HEK293 (cell line): ENCODE measurements at regions not wholly inside any gene's neighbourhood (a gene's known extent, or its start where the extent isn't known, plus 50 kb on each side); places are given as distances from the start of the nearest gene placed in this dataset.

Experiments
- CTCF ChIA-PET: fragments of 350-600 bp; formaldehyde crosslinking; extraction: SDS; loops from one replicate; lab custom pipeline; 2021; ENCODE audit warnings: antibody characterized with exemption; lab: Yijun Ruan, JAX
- POLR2A ChIA-PET: fragments of 300-600 bp; formaldehyde crosslinking; extraction: SDS; loops from one replicate; lab custom pipeline; 2020; ENCODE audit warnings: antibody characterized with exemption, inconsistent platforms; lab: Yijun Ruan, JAX
- H3K27ac ChIP-seq: fragments of 200-500 bp; sonication (Bioruptor generic); 2 replicates; pipeline ENCODE4 v1.5.1; 2014; ENCODE audit warnings: low read depth, low read length, control low read depth, inconsistent platforms; ENCODE audit errors: extremely low read depth
- H3K36me3 ChIP-seq, 2 experiments: fragments of 200-500 bp in 1 of 2; sonication (Bioruptor generic) in 1 of 2; 1 replicate in 1 of 2; 2 replicates in 1 of 2; pipeline ENCODE4 v1.5.1; 2014 to 2017; ENCODE audit warnings: inconsistent platforms in 2 of 2, low read length in 2 of 2; ENCODE audit not compliant: control insufficient read depth in 2 of 2, insufficient read depth in 1 of 2
- H3K4me1 ChIP-seq: fragments of 200-500 bp; sonication (Bioruptor generic); 2 replicates; pipeline ENCODE4 v1.5.1; 2014; ENCODE audit warnings: mild to moderate bottlenecking, low read length, inconsistent platforms; ENCODE audit not compliant: control insufficient read depth, insufficient read depth
- H3K4me3 ChIP-seq: 2 replicates; pipeline ENCODE4 v1.5.1; 2011; ENCODE audit warnings: low read depth, mild to moderate bottlenecking, control low read depth, low read length, moderate library complexity
- H3K9me3 ChIP-seq: fragments of 200-500 bp; sonication (Bioruptor generic); 2 replicates; pipeline ENCODE4 v1.5.1; 2014; ENCODE audit warnings: low read depth, low read length, inconsistent platforms; ENCODE audit not compliant: control insufficient read depth, insufficient read depth
- KLF8 ChIP-seq: fragments of 450-650 bp; formaldehyde crosslinking; IDR thresholded peaks from 2 replicates; pipeline ENCODE4 v1.5.1; 2016; ENCODE audit warnings: missing biosample characterization, missing genetic modification characterization
- SETDB1 ChIP-seq: IDR thresholded peaks from one replicate; pipeline ENCODE4 v1.6.1; 2017; ENCODE audit warnings: mild to moderate bottlenecking, low read length, moderate library complexity, mixed read lengths; ENCODE audit not compliant: insufficient read length
- TRIM28 ChIP-seq: IDR thresholded peaks from 2 replicates; pipeline ENCODE4 v1.6.1; 2011; ENCODE audit warnings: low read length, control low read depth, borderline replicate concordance
- ZBTB21 ChIP-seq: fragments of 450-650 bp; formaldehyde crosslinking; IDR thresholded peaks from 2 replicates; pipeline ENCODE4 v1.5.1; 2017; ENCODE audit warnings: missing biosample characterization, missing genetic modification characterization
- ZFP37 ChIP-seq: fragments of 450-650 bp; formaldehyde crosslinking; IDR thresholded peaks from 2 replicates; pipeline ENCODE4 v1.5.1; 2016; ENCODE audit warnings: missing biosample characterization, missing genetic modification characterization
- ZNF112 ChIP-seq: fragments of 450-650 bp; formaldehyde crosslinking; IDR thresholded peaks from 2 replicates; pipeline ENCODE4 v1.5.0; 2017; ENCODE audit warnings: missing biosample characterization, missing genetic modification characterization
- ZNF211 ChIP-seq: fragments of 450-650 bp; formaldehyde crosslinking; IDR thresholded peaks from 2 replicates; pipeline ENCODE4 v1.5.1; 2016; ENCODE audit warnings: low read depth, missing biosample characterization, missing genetic modification characterization
- ZNF266 ChIP-seq: fragments of 450-650 bp; formaldehyde crosslinking; IDR thresholded peaks from 2 replicates; pipeline ENCODE4 v1.5.1; 2016; ENCODE audit warnings: missing biosample characterization, missing genetic modification characterization, low read depth
- ZNF292 ChIP-seq: fragments of 450-650 bp; formaldehyde crosslinking; IDR thresholded peaks from 2 replicates; pipeline ENCODE4 v1.5.1; 2016; ENCODE audit warnings: low read depth, missing biosample characterization, missing genetic modification characterization, borderline replicate concordance
- ZNF394 ChIP-seq: fragments of 450-650 bp; formaldehyde crosslinking; IDR thresholded peaks from 2 replicates; pipeline ENCODE4 v1.5.1; 2016; ENCODE audit warnings: missing biosample characterization, missing genetic modification characterization, mild to moderate bottlenecking, moderate library complexity, borderline replicate concordance
- ZNF426 ChIP-seq: fragments of 450-650 bp; formaldehyde crosslinking; IDR thresholded peaks from 2 replicates; pipeline ENCODE4 v1.5.1; 2017; ENCODE audit warnings: missing biosample characterization, missing genetic modification characterization, mild to moderate bottlenecking, inconsistent platforms, moderate library complexity
- ZNF521 ChIP-seq: fragments of 450-650 bp; formaldehyde crosslinking; IDR thresholded peaks from 2 replicates; pipeline ENCODE4 v1.5.1; 2017; ENCODE audit warnings: missing biosample characterization, mild to moderate bottlenecking, missing genetic modification characterization
- ZNF654 ChIP-seq: fragments of 450-650 bp; formaldehyde crosslinking; IDR thresholded peaks from 2 replicates; pipeline ENCODE4 v1.5.1; 2016; ENCODE audit warnings: low read depth, missing biosample characterization, missing genetic modification characterization
- ZNF785 ChIP-seq: fragments of 450-650 bp; formaldehyde crosslinking; IDR thresholded peaks from 2 replicates; pipeline ENCODE4 v1.5.1; 2016; ENCODE audit warnings: missing biosample characterization, missing genetic modification characterization
- TF ChIP-seq, protein P1 (sequence below): fragments of 450-650 bp; formaldehyde crosslinking; optimal IDR thresholded peaks from 2 replicates; pipeline ENCODE3; 2016; ENCODE audit warnings: missing biosample characterization, mild to moderate bottlenecking, missing genetic modification characterization
- TF ChIP-seq, protein P2 (sequence below): fragments of 450-650 bp; formaldehyde crosslinking; IDR thresholded peaks from 2 replicates; pipeline ENCODE4; 2016; ENCODE audit warnings: missing biosample characterization, missing genetic modification characterization
- TF ChIP-seq, protein P3 (sequence below): fragments of 450-650 bp; IDR thresholded peaks from 2 replicates; pipeline ENCODE4 v1.5.1; 2018; ENCODE audit warnings: missing biosample characterization, missing genetic modification characterization
- TF ChIP-seq, protein P4 (sequence below): fragments of 450-650 bp; formaldehyde crosslinking; IDR thresholded peaks from 2 replicates; pipeline ENCODE4 v1.5.1; 2017; ENCODE audit warnings: missing biosample characterization, missing genetic modification characterization

DNA sequence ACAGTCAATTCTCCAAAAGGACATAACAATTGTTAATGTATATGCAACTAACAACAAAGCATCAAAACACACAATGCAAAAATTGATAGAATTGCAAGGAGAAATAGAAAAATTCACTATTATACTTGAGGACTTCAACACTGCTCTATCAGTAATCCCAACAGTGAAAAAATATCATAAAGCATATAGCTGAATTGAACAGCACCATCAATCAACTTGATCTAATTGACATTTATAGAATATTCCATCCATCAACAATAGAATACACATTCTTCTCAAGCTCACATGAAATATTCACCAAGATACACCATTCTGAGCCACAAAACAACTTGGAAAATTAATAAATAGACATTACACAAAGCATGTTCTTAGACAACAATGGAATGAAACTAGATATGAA lies 60.1 kb upstream of the ASXL3 start:
- Histone ChIP-seq H3K4me3 (no peak overlapping the region), H3K4me1 (no peaks in the 10 kb centered on the region), H3K36me3 (no peaks in the 10 kb centered on the region), H3K9me3 (no peaks in the 10 kb centered on the region)
- CTCF ChIA-PET, result no interaction called here
- 0 out of 2 replicates have a peak, but pooled peaks have one; percentile 49 for TF ChIP-seq TRIM28
- no peak for TF ChIP-seq ZNF394
- TF ChIP-seq SETDB1, result peak; percentile 73
- no peak for TF ChIP-seq ZFP37 (tag by site-specific recombination)
- TF ChIP-seq, all 188 proteins: peak for 2
- POLR2A ChIA-PET, result no interaction called here
- H3K27ac ChIP-seq, result no peak overlapping the region

DNA sequence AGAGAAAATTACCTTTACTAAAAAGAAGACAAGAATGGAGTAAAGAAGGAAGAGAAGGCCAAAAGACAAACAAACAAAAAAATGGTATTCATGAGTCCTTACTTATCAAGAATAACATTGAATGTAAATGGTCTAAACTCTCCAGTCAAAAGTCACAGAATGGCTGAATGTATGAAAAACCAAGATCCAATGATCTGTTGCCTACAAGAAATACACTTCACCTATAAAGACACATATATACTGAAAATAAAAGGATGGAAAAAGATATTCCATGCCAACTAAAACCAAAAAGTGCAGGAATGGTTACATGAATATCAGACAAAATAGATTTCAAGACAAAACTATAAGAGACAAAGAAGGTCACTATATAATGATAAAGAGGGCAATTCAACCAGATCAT lies 65.0 kb upstream of the ASXL3 start:
- H3K4me3 ChIP-seq, result no peak overlapping the region
- no peaks in the 10 kb centered on the region for H3K9me3 ChIP-seq
- TF ChIP-seq SETDB1, result peak; percentile 97
- TF ChIP-seq TRIM28, result peak; percentile 94
- no peak for TF ChIP-seq KLF8 (tag by site-specific recombination)
- no peak for TF ChIP-seq ZNF654
- no peaks in the 10 kb centered on the region for H3K36me3 ChIP-seq
- ChIA-PET CTCF (interaction anchor here (0.7 kb wide), 1 partner anchor 241 kb away, joined by 3 read pairs; no protein-coding TSS in a partner anchor), POLR2A (no interaction called here)
- no peaks in the 10 kb centered on the region for H3K4me1 ChIP-seq
- H3K27ac ChIP-seq, result no peak overlapping the region

DNA sequence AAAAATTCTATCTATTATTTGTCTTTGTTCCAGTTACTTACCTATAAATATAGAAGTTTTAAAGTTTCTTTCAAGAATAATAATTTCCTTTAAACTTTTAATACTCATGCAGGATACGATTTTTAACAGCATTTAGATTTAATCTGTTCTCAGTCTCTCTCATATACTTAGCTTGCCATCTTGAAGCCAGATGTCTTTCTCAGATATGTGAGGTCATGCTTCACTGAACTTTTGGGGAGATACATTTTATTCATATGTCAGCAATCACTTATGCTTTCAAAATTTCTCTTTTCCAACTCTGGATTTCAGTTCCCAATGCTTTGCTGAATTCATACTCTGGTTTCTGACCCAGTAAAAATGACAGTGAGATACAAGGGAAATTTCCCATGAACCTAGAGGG lies 66.5 kb upstream of the CCDC178 start:
- no peaks in the 10 kb centered on the region for H3K4me1 ChIP-seq
- H3K4me3 ChIP-seq, result no peak overlapping the region
- no peaks in the 10 kb centered on the region for H3K9me3 ChIP-seq
- TF ChIP-seq ZNF112 (tag by site-specific recombination) (no peak), ZNF292 (tag by site-specific recombination) (no peak), ZBTB21 (tag by site-specific recombination) (no peak), ZNF266 (no peak)
- TF ChIP-seq, protein P1, sequence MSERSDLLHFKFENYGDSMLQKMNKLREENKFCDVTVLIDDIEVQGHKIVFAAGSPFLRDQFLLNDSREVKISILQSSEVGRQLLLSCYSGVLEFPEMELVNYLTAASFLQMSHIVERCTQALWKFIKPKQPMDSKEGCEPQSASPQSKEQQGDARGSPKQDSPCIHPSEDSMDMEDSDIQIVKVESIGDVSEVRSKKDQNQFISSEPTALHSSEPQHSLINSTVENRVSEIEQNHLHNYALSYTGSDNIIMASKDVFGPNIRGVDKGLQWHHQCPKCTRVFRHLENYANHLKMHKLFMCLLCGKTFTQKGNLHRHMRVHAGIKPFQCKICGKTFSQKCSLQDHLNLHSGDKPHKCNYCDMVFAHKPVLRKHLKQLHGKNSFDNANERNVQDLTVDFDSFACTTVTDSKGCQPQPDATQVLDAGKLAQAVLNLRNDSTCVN, result no peak
- TF ChIP-seq, all 188 proteins: peak for 0
- H3K27ac ChIP-seq, result no peak overlapping the region
- no peaks in the 10 kb centered on the region for H3K36me3 ChIP-seq
- ChIA-PET POLR2A (no interaction called here), CTCF (no interaction called here)

DNA sequence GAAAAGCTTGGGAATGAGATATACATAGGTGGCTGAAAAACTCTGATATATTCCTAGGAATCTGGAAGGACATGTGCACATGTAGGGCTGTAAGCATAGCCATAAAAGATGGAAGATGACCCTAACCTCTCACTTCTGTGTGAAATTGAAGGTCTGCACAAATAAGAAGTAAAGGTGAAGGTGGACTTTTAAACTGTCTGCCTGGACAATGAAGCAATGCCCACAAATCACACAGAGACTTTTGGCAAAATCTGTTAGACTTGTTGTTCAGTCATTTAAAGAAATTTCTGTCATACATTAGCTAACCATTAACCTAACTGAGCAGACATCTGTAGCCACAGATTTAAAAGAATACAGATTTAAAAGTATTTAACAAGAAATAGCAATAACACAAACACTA lies 65.3 kb upstream of the CCDC178 start:
- TF ChIP-seq, protein P2, sequence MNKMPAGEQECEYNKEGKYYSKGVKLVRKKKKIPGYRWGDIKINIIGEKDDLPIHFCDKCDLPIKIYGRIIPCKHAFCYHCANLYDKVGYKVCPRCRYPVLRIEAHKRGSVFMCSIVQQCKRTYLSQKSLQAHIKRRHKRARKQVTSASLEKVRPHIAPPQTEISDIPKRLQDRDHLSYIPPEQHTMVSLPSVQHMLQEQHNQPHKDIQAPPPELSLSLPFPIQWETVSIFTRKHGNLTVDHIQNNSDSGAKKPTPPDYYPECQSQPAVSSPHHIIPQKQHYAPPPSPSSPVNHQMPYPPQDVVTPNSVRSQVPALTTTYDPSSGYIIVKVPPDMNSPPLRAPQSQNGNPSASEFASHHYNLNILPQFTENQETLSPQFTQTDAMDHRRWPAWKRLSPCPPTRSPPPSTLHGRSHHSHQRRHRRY (tag by site-specific recombination), result no peak
- no peak for TF ChIP-seq ZNF426
- CTCF ChIA-PET, result interaction anchor here (0.6 to 1.0 kb wide), 7 partner anchors 10 to 719 kb away, joined by 3 to 4 read pairs (median 3); partner anchors contain the start of gene NOL4
- Histone ChIP-seq H3K27ac (no peak overlapping the region), H3K36me3 (no peaks in the 10 kb centered on the region), H3K4me3 (no peak overlapping the region), H3K4me1 (no peaks in the 10 kb centered on the region), H3K9me3 (no peaks in the 10 kb centered on the region)
- POLR2A ChIA-PET, result no interaction called here

DNA sequence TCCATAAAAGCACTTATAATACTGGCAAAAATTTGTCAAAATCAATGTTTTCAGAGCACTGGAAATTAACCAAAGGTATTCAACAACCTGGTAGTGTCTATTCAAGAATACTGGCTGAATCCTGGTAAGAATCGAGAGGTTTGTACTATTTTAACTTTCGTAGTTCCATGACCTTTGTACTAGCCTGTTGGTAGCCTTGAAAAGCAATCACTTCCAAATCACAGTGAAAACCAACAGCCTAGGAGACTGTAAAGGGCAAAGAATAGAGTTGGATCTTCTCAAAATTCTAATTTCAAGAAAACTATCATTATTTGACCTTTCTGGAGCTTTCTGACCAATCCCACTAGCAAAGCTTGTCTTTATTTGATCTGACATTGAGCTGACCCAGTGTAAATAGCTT lies 64.8 kb upstream of the CCDC178 start:
- CTCF ChIA-PET, result interaction anchor here (0.6 to 1.0 kb wide), 7 partner anchors 10 to 273 kb away, joined by 3 to 4 read pairs (median 3); no protein-coding TSS in a partner anchor
- POLR2A ChIA-PET, result no interaction called here
- TF ChIP-seq ZNF785 (tag by site-specific recombination) (no peak), ZNF521 (tag by site-specific recombination) (no peak), ZNF211 (tag by site-specific recombination) (no peak)
- TF ChIP-seq, protein P3, sequence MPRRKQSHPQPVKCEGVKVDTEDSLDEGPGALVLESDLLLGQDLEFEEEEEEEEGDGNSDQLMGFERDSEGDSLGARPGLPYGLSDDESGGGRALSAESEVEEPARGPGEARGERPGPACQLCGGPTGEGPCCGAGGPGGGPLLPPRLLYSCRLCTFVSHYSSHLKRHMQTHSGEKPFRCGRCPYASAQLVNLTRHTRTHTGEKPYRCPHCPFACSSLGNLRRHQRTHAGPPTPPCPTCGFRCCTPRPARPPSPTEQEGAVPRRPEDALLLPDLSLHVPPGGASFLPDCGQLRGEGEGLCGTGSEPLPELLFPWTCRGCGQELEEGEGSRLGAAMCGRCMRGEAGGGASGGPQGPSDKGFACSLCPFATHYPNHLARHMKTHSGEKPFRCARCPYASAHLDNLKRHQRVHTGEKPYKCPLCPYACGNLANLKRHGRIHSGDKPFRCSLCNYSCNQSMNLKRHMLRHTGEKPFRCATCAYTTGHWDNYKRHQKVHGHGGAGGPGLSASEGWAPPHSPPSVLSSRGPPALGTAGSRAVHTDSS, result no peak
- TF ChIP-seq, protein P4, sequence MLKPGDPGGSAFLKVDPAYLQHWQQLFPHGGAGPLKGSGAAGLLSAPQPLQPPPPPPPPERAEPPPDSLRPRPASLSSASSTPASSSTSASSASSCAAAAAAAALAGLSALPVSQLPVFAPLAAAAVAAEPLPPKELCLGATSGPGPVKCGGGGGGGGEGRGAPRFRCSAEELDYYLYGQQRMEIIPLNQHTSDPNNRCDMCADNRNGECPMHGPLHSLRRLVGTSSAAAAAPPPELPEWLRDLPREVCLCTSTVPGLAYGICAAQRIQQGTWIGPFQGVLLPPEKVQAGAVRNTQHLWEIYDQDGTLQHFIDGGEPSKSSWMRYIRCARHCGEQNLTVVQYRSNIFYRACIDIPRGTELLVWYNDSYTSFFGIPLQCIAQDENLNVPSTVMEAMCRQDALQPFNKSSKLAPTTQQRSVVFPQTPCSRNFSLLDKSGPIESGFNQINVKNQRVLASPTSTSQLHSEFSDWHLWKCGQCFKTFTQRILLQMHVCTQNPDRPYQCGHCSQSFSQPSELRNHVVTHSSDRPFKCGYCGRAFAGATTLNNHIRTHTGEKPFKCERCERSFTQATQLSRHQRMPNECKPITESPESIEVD (tag by site-specific recombination), result no peak
- TF ChIP-seq, protein P1, result no peak

More for the DNA sequence above, 64.8 kb upstream of the CCDC178 start:
- Histone ChIP-seq H3K4me3 (no peak overlapping the region), H3K36me3 (no peaks in the 10 kb centered on the region), H3K4me1 (no peaks in the 10 kb centered on the region), H3K27ac (no peak overlapping the region), H3K9me3 (no peaks in the 10 kb centered on the region)
